ENCODE measurements at regions not wholly inside any gene's neighbourhood (a gene's known extent, or its start where the extent isn't known, plus 50 kb on each side); places are given as distances from the start of the nearest gene placed in this dataset.

- FAIRE-seq (no peak), DNase-seq (ENCODE audit: low spot score in 2 of 2) (no peak)
Measured at GRCh38 chr3:41116851-41117250, 82.5 kb upstream of the CTNNB1 start.

GRCh38 chr3:41117398-41117870 is 81.9 kb upstream of the CTNNB1 start:
- DNase-seq (ENCODE audit: low spot score in 2 of 2) (peak; percentile 19 to 47), FAIRE-seq (no peak)

- no peak for FAIRE-seq
- DNase-seq (ENCODE audit: low spot score in 2 of 2): no peak
Measured at GRCh38 chr3:41118461-41119390, 80.6 kb upstream of the CTNNB1 start.

GRCh38 chr3:41120460-41120859 is 78.8 kb upstream of the CTNNB1 start:
- DNase-seq (ENCODE audit: low spot score in 2 of 2) (peak in 1 of 2 donors; percentile 14), FAIRE-seq (no peak)

GRCh38 chr3:41125258-41125657 is 74.0 kb upstream of the CTNNB1 start:
- DNase-seq (ENCODE audit: low spot score in 2 of 2) (no peak), FAIRE-seq (no peak)

GRCh38 chr3:41126472-41126871 is 72.8 kb upstream of the CTNNB1 start:
- no peak for FAIRE-seq

GRCh38 chr3:41126961-41127360 is 72.3 kb upstream of the CTNNB1 start:
- FAIRE-seq: no peak
- DNase-seq (ENCODE audit: low spot score in 2 of 2): no peak

More at GRCh38 chr3:41126472-41126871, 72.8 kb upstream of the CTNNB1 start:
- DNase-seq (ENCODE audit: low spot score in 2 of 2): no peak

- FAIRE-seq (no peak), DNase-seq (ENCODE audit: low spot score in 2 of 2) (no peak)
Measured at GRCh38 chr3:41127414-41127813, 71.9 kb upstream of the CTNNB1 start.

GRCh38 chr3:41129731-41130130 is 69.6 kb upstream of the CTNNB1 start:
- FAIRE-seq (no peak), DNase-seq (ENCODE audit: low spot score in 2 of 2) (no peak)

- DNase-seq (ENCODE audit: low spot score in 2 of 2): no peak
- FAIRE-seq: no peak
Measured at GRCh38 chr3:41131224-41131623, 68.1 kb upstream of the CTNNB1 start.

GRCh38 chr3:41137686-41138111 is 61.6 kb upstream of the CTNNB1 start:
- DNase-seq (ENCODE audit: low spot score in 2 of 2) (no peak), FAIRE-seq (no peak)

GRCh38 chr3:41138146-41138545 is 61.2 kb upstream of the CTNNB1 start:
- FAIRE-seq (no peak), DNase-seq (ENCODE audit: low spot score in 2 of 2) (no peak)

GRCh38 chr3:41138601-41139000 is 60.7 kb upstream of the CTNNB1 start:
- FAIRE-seq: no peak
- no peak for DNase-seq (ENCODE audit: low spot score in 2 of 2)

GRCh38 chr3:41140242-41140641 is 59.1 kb upstream of the CTNNB1 start:
- DNase-seq (ENCODE audit: low spot score in 2 of 2): no peak
- no peak for FAIRE-seq

GRCh38 chr3:41141433-41142167 is 57.7 kb upstream of the CTNNB1 start:
- FAIRE-seq: no peak
- DNase-seq (ENCODE audit: low spot score in 2 of 2): no peak

- FAIRE-seq (no peak), DNase-seq (ENCODE audit: low spot score in 2 of 2) (no peak)
Measured at GRCh38 chr3:41143421-41144031, 55.8 kb upstream of the CTNNB1 start.

GRCh38 chr3:41144631-41145030 is 54.7 kb upstream of the CTNNB1 start:
- DNase-seq (ENCODE audit: low spot score in 2 of 2) (no peak), FAIRE-seq (no peak)

- no peak for DNase-seq (ENCODE audit: low spot score in 2 of 2)
- no peak for FAIRE-seq
Measured at GRCh38 chr3:41148478-41148877, 50.8 kb upstream of the CTNNB1 start.

- FAIRE-seq (no peak), DNase-seq (ENCODE audit: low spot score in 2 of 2) (no peak)
Measured at GRCh38 chr3:41148901-41149300, 50.4 kb upstream of the CTNNB1 start.

Measured in frontal cortex (tissue), 3 donors.